ENCODE measurements at regions not wholly inside any gene's neighbourhood (a gene's known extent, or its start where the extent isn't known, plus 50 kb on each side); places are given as distances from the start of the nearest gene placed in this dataset.
"Not testable (repeated sequence)": the region's sequence is repeated elsewhere in the genome, so short reads cannot be mapped to it uniquely, and the experiment has no call there.

- no peak for DNase-seq (ENCODE audit: low spot score)
Measured at GRCh38 chr11:127966821-127967220, 620.5 kb downstream of the ETS1 start.

GRCh38 chr11:127965939-127966668 is 621.3 kb downstream of the ETS1 start:
- DNase-seq (ENCODE audit: low spot score), result no peak

GRCh38 chr11:127962416-127962815 is 624.9 kb downstream of the ETS1 start:
- DNase-seq (ENCODE audit: low spot score), result no peak

GRCh38 chr11:127950162-127950561 is 637.2 kb downstream of the ETS1 start:
- DNase-seq (ENCODE audit: low spot score), result no peak

- no peak for DNase-seq (ENCODE audit: low spot score)
Measured at GRCh38 chr11:127943763-127944162, 643.6 kb downstream of the ETS1 start.

- DNase-seq (ENCODE audit: low spot score), result no peak
Measured at GRCh38 chr11:127943152-127943551, 644.2 kb downstream of the ETS1 start.

GRCh38 chr11:127941554-127941953 is 645.8 kb downstream of the ETS1 start:
- DNase-seq (ENCODE audit: low spot score), result not testable (repeated sequence)

GRCh38 chr11:127939000-127939399 is 648.4 kb downstream of the ETS1 start:
- DNase-seq (ENCODE audit: low spot score), result no peak

GRCh38 chr11:127935081-127935480 is 652.3 kb downstream of the ETS1 start:
- DNase-seq (ENCODE audit: low spot score), result no peak

- DNase-seq (ENCODE audit: low spot score), result not testable (repeated sequence)
Measured at GRCh38 chr11:127933961-127934360, 653.4 kb downstream of the ETS1 start.

- no peak for DNase-seq (ENCODE audit: low spot score)
Measured at GRCh38 chr11:127931803-127932202, 655.6 kb downstream of the ETS1 start.

GRCh38 chr11:127926721-127927120 is 660.6 kb downstream of the ETS1 start:
- DNase-seq (ENCODE audit: low spot score), result no peak

GRCh38 chr11:127925475-127925874 is 661.9 kb downstream of the ETS1 start:
- DNase-seq (ENCODE audit: low spot score), result no peak

GRCh38 chr11:127919206-127920000 is 668.0 kb downstream of the ETS1 start:
- no peak for DNase-seq (ENCODE audit: low spot score)

GRCh38 chr11:127902382-127902781 is 685.0 kb downstream of the ETS1 start:
- no peak for DNase-seq (ENCODE audit: low spot score)

- no peak for DNase-seq (ENCODE audit: low spot score)
Measured at GRCh38 chr11:127898422-127899365, 688.7 kb downstream of the ETS1 start.

GRCh38 chr11:127895776-127896175 is 691.6 kb downstream of the ETS1 start:
- no peak for DNase-seq (ENCODE audit: low spot score)

- DNase-seq (ENCODE audit: low spot score), result no peak
Measured at GRCh38 chr11:127894316-127894715, 693.0 kb downstream of the ETS1 start.

- no peak for DNase-seq (ENCODE audit: low spot score)
Measured at GRCh38 chr11:127890030-127890615, 697.2 kb downstream of the ETS1 start.

GRCh38 chr11:127888386-127888785 is 699.0 kb downstream of the ETS1 start:
- no peak for DNase-seq (ENCODE audit: low spot score)

GRCh38 chr11:127875131-127875530 is 712.2 kb downstream of the ETS1 start:
- DNase-seq (ENCODE audit: low spot score), result no peak

- DNase-seq (ENCODE audit: low spot score), result no peak
Measured at GRCh38 chr11:127873478-127873877, 713.9 kb downstream of the ETS1 start.
